ENCODE measurements at regions not wholly inside any gene's neighbourhood (a gene's known extent, or its start where the extent isn't known, plus 50 kb on each side); places are given as distances from the start of the nearest gene placed in this dataset.

GRCh38 chr5:87020099-87020934 is 247.4 kb upstream of the RASA1 start:
- no peak for TF ChIP-seq EZH2 (IDR thresholded peaks at IDR 0.05; ENCODE audit: low read length)
- TF ChIP-seq CTCF (optimal IDR thresholded peaks at IDR 0.05 in 1 of 3, IDR thresholded peaks at IDR 0.05 in 1 of 3, conservative IDR thresholded peaks at IDR 0.05 in 1 of 3; ENCODE audit: extremely low read depth in 1 of 3, insufficient read depth in 2 of 3, low read length in 3 of 3): no peak
